ENCODE measurements at regions not wholly inside any gene's neighbourhood (a gene's known extent, or its start where the extent isn't known, plus 50 kb on each side); places are given as distances from the start of the nearest gene placed in this dataset.

GRCh38 chr6:14986370-14986769 lies 259.5 kb upstream of the JARID2 start (continued):
- no peak for TF ChIP-seq ZNF331 (CRISPR knock-in tag; IDR thresholded peaks at IDR 0.05; ENCODE audit: low read depth)

GRCh38 chr6:14987490-14987889 lies 258.4 kb upstream of the JARID2 start:
- Histone ChIP-seq H2AFZ (no peak overlapping the region), H3K4me3 (no peak overlapping the region), H3K27ac (ENCODE audit: low read depth) (no peak overlapping the region), H3K79me2 (replicated peaks; ENCODE audit: insufficient read depth) (peaks cover 7% of the 10 kb centered on the region; the same call in 1 of the 2 replicates), H3K4me2 (no peak overlapping the region), H3F3A (replicated peaks; ENCODE audit: low read depth) (0 out of 2 replicates have a peak, but pooled peaks cover 5% of the 10 kb centered on the region), H3K9me2 (ENCODE audit: insufficient read depth) (peaks cover 3% of the 10 kb centered on the region; the same call in 1 of the 2 replicates), H3K4me1 (ENCODE audit: insufficient read depth) (peaks cover 11% of the 10 kb centered on the region), H4K20me1 (replicated peaks; ENCODE audit: insufficient read depth) (no peaks in the 10 kb centered on the region), H3K27me3 (ENCODE audit: insufficient read depth) (no peaks in the 10 kb centered on the region), H3K36me3 (ENCODE audit: insufficient read depth) (no peaks in the 10 kb centered on the region)
- no peaks in the 10 kb centered on the region for H3K9me3 Mint-ChIP-seq
- no peak overlapping the region for H3K4me3 Mint-ChIP-seq
- DNase-seq (ENCODE audit: low spot score): no peak
- H3K27me3 Mint-ChIP-seq (ENCODE audit: insufficient read depth, low read depth, poor library complexity): peaks cover 15% of the 10 kb centered on the region
- ATAC-seq: no peak
- peaks cover 17% of the 10 kb centered on the region for H3K4me1 Mint-ChIP-seq
- H3K36me3 Mint-ChIP-seq (ENCODE audit: low read depth): peaks cover 3% of the 10 kb centered on the region; the same call in 1 of the 3 replicates
- TF ChIP-seq ZNF114 (CRISPR knock-in tag; IDR thresholded peaks at IDR 0.05) (no peak), NANOG (IDR thresholded peaks at IDR 0.05; ENCODE audit: borderline replicate concordance) (no peak), STAT1 (IDR thresholded peaks at IDR 0.05; ENCODE audit: unreplicated experiment) (no peak), ETS1 (IDR thresholded peaks at IDR 0.05) (no peak), CTCF (conservative IDR thresholded peaks at IDR 0.05; ENCODE audit: low read depth in 2 of 2) (no peak), JUNB (IDR thresholded peaks at IDR 0.05; ENCODE audit: unreplicated experiment) (no peak), POLR2AphosphoS5 (IDR thresholded peaks at IDR 0.05; ENCODE audit: low read depth) (no peak), EZH2phosphoT487 (IDR thresholded peaks at IDR 0.05; ENCODE audit: unreplicated experiment) (no peak), ZNF331 (CRISPR knock-in tag; IDR thresholded peaks at IDR 0.05; ENCODE audit: low read depth) (no peak), CREB1 (CRISPR knock-in tag; IDR thresholded peaks at IDR 0.05; ENCODE audit: low read depth) (no peak), REST (IDR thresholded peaks at IDR 0.05; ENCODE audit: unreplicated experiment) (no peak), EZH2 (IDR thresholded peaks at IDR 0.05; ENCODE audit: low read depth, unreplicated experiment) (no peak), ZNF462 (CRISPR knock-in tag; IDR thresholded peaks at IDR 0.05) (no peak)
- no peak overlapping the region for H3K27ac Mint-ChIP-seq
